Panc1 (cell line): ENCODE measurements at regions not wholly inside any gene's neighbourhood (a gene's known extent, or its start where the extent isn't known, plus 50 kb on each side); places are given as distances from the start of the nearest gene placed in this dataset.

ENCODE experiments used
- ATAC-seq: fragments of 200-7000 bp; cut with Tn5 transposase; 2 replicates; pipeline ENCODE4 v1.9.1; 2020; ENCODE audit warnings: mild to moderate bottlenecking, moderate library complexity
- BruUV-seq: library from RNA; stranded (reverse); fragments of 400-500 nt; replicated peaks from 2 replicates; lab custom pipeline; 2021; lab: Mats Ljungman, UMichigan
- CTCF ChIA-PET: fragments of 300-600 bp; sonication (Branson Sonifier 250); formaldehyde crosslinking; loops from one replicate; lab custom pipeline; 2022; ENCODE audit warnings: antibody characterized with exemption; lab: Charles Lee
- POLR2A ChIA-PET: fragments of 300-600 bp; sonication (Branson Sonifier 250); formaldehyde crosslinking; loops from one replicate; lab custom pipeline; 2022; ENCODE audit warnings: antibody characterized with exemption; lab: Charles Lee
- DNase-seq: peaks from one replicate; pipeline ENCODE4 v3.0.0-alpha.2; 2010; ENCODE audit warnings: low read depth, low spot score
- H3K27ac ChIP-seq: 2 replicates; pipeline ENCODE4 v1.5.1; 2011; ENCODE audit warnings: mild to moderate bottlenecking, low read length, inconsistent platforms
- H3K27me3 ChIP-seq: fragments of 200-500 bp; sonication (Bioruptor generic); 2 replicates; pipeline ENCODE4 v1.6.0; 2014; ENCODE audit warnings: low read length, inconsistent platforms; ENCODE audit not compliant: control insufficient read depth, insufficient read depth
- H3K36me3 ChIP-seq: fragments of 200-500 bp; sonication (Bioruptor generic); 2 replicates; pipeline ENCODE4 v1.5.1; 2014; ENCODE audit warnings: inconsistent platforms, mild to moderate bottlenecking, low read length, moderate library complexity; ENCODE audit not compliant: control insufficient read depth, insufficient read depth
- H3K4me1 ChIP-seq: 2 replicates; pipeline ENCODE4 v1.5.1; 2011; ENCODE audit warnings: inconsistent platforms, mild to moderate bottlenecking, low read length, moderate library complexity; ENCODE audit not compliant: control insufficient read depth, insufficient read depth
- H3K4me3 ChIP-seq, 2 experiments: 2 replicates each; pipeline ENCODE4 v1.5.1; 2011 to 2012; ENCODE audit warnings: low read depth in 2 of 2, low read length in 2 of 2, mild to moderate bottlenecking in 2 of 2, inconsistent platforms in 1 of 2, moderate library complexity in 1 of 2
- H3K9me3 ChIP-seq: fragments of 200-500 bp; sonication (Bioruptor generic); 2 replicates; pipeline ENCODE4 v1.5.1; 2014; ENCODE audit warnings: low read depth, mild to moderate bottlenecking, inconsistent platforms, low read length, moderate library complexity; ENCODE audit not compliant: control insufficient read depth, insufficient read depth
- POLR2AphosphoS5 ChIP-seq: IDR thresholded peaks from 2 replicates; pipeline ENCODE4 v1.6.1; 2012; ENCODE audit warnings: mild to moderate bottlenecking, low read depth, low read length, moderate library complexity
- REST ChIP-seq, 2 experiments: IDR thresholded peaks; 2 replicates each; pipeline ENCODE4 v1.6.1; 2011 to 2012; ENCODE audit warnings: low read depth in 2 of 2, control low read depth in 1 of 2, low read length in 1 of 2, mild to moderate bottlenecking in 1 of 2, moderate library complexity in 1 of 2; ENCODE audit not compliant: insufficient read depth in 1 of 2
- SIN3A ChIP-seq: IDR thresholded peaks from 2 replicates; pipeline ENCODE4 v1.6.1; 2012; ENCODE audit warnings: low read depth, mild to moderate bottlenecking, low read length, moderate library complexity, borderline replicate concordance; ENCODE audit not compliant: insufficient read depth
- TCF7L2 ChIP-seq: IDR thresholded peaks from 2 replicates; pipeline ENCODE4 v1.6.1; 2011; ENCODE audit warnings: mild to moderate bottlenecking, low read depth, low read length, inconsistent platforms
- in situ Hi-C: cut with HindIII; loops from 2 replicates; pipeline ENCODE4 v1.10.0; 2016; ENCODE audit warnings: low sequenced_read_pairs, low pct_unique_long_range_greater_than_20kb
- intact Hi-C: fragments of 100-400 bp; cut with micrococcal nuclease; formaldehyde crosslinking; loops from one replicate; pipeline ENCODE4 v1.10.0; 2022; ENCODE audit not compliant: unreplicated experiment
- TF ChIP-seq, protein P1 (sequence below): fragments of 450-650 bp; IDR thresholded peaks from 2 replicates; pipeline ENCODE4 v1.5.1; 2017; ENCODE audit warnings: mild to moderate bottlenecking

DNA sequence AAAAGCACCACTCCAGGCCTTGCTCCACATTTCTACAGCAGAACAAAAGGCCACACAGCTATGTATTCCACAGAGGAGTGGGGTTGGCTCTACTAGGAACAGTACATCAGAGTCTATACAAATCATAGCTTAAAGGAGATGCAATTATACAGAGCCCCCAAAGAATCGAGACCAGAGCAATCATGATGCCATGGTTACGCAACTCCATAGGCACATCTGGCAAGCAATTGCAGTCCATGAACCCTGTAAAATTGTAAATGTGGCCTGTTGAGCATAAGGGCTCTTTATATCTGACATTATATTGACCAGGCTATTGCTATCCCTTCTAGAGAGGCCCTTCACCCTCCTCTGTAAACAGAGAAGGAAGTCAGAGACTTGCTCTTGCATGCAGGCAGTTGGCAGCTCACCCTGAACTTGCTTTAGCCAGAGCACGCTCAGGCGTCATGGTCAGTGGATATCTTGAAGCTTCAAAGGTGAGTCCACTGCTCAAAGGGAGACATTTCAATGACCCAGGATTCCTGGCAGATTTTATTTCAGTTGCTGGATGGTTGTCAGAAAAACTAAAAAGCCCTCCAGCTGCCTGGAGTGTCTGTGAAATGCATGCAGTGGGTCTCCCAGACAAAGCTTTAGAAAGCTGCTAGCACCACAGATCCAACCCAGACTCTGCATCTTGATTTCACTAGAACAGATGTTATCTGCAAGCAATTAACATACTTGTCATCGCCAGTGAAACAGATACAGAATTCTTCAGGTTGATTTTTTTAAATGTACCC lies 357.2 kb downstream of the CENPW start:
- no TSS peak for BruUV-seq
- ChIA-PET CTCF (no interaction called here), POLR2A (no interaction called here)
- ATAC-seq = no peak
- Histone ChIP-seq H3K9me3 (peaks cover 3% of the 10 kb centered on the region; the same call in 1 of the 2 replicates), H3K4me1 (no peaks in the 10 kb centered on the region), H3K27me3 (no peaks in the 10 kb centered on the region), H3K36me3 (no peaks in the 10 kb centered on the region), H3K4me3 (no peak overlapping the region), H3K27ac (no peak overlapping the region)
- no peak for TF ChIP-seq SIN3A
- TF ChIP-seq POLR2AphosphoS5 = no peak
- TF ChIP-seq, protein P1, sequence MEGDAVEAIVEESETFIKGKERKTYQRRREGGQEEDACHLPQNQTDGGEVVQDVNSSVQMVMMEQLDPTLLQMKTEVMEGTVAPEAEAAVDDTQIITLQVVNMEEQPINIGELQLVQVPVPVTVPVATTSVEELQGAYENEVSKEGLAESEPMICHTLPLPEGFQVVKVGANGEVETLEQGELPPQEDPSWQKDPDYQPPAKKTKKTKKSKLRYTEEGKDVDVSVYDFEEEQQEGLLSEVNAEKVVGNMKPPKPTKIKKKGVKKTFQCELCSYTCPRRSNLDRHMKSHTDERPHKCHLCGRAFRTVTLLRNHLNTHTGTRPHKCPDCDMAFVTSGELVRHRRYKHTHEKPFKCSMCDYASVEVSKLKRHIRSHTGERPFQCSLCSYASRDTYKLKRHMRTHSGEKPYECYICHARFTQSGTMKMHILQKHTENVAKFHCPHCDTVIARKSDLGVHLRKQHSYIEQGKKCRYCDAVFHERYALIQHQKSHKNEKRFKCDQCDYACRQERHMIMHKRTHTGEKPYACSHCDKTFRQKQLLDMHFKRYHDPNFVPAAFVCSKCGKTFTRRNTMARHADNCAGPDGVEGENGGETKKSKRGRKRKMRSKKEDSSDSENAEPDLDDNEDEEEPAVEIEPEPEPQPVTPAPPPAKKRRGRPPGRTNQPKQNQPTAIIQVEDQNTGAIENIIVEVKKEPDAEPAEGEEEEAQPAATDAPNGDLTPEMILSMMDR = no peak
- TF ChIP-seq TCF7L2 = no peak
- no peak for TF ChIP-seq REST (IDR thresholded peaks at IDR 0.05; ENCODE audit: insufficient read depth in 1 of 2, low read depth in 2 of 2, low read length in 1 of 2)
- in situ Hi-C loops = no loop called here
- DNase-seq = no peak
- intact Hi-C loops = no loop called here

- Histone ChIP-seq H3K27me3 (no peaks in the 10 kb centered on the region), H3K36me3 (no peaks in the 10 kb centered on the region), H3K9me3 (peaks cover 3% of the 10 kb centered on the region; the same call in 1 of the 2 replicates), H3K27ac (no peak overlapping the region), H3K4me3 (no peak overlapping the region), H3K4me1 (no peaks in the 10 kb centered on the region)
- no TSS peak for BruUV-seq
- no peak for ATAC-seq
- TF ChIP-seq POLR2AphosphoS5 (no peak), REST (IDR thresholded peaks at IDR 0.05; ENCODE audit: insufficient read depth in 1 of 2, low read depth in 2 of 2, low read length in 1 of 2) (no peak), SIN3A (no peak), TCF7L2 (no peak)
- TF ChIP-seq, protein P1 = no peak
- ChIA-PET CTCF (no interaction called here), POLR2A (no interaction called here)
- no peak for DNase-seq
- intact Hi-C loops (no loop called here), in situ Hi-C loops (no loop called here)
Observed at GRCh38 chr6:126698732-126699240, 358.9 kb downstream of the CENPW start.
